Neuronal stem cell (in vitro differentiated cells): ENCODE measurements at regions not wholly inside any gene's neighbourhood (a gene's known extent, or its start where the extent isn't known, plus 50 kb on each side); places are given as distances from the start of the nearest gene placed in this dataset.

Source experiments
- DNase-seq: peaks from one replicate; pipeline ENCODE4 v3.0.0-alpha.2; 2013; ENCODE audit warnings: low spot score
- H2AFZ ChIP-seq: one replicate; pipeline ENCODE4 v1.6.1; 2013; ENCODE audit warnings: mild to moderate bottlenecking, low read length, inconsistent platforms
- H2AK5ac ChIP-seq: 2 replicates; pipeline ENCODE4 v1.6.1; 2013; ENCODE audit warnings: low read depth, mild to moderate bottlenecking, inconsistent platforms, low read length, moderate library complexity, mixed read lengths
- H2BK120ac ChIP-seq: 2 replicates; pipeline ENCODE4 v1.6.1; 2013; ENCODE audit warnings: low read depth, mild to moderate bottlenecking, inconsistent platforms, low read length, moderate library complexity, mixed read lengths
- H2BK12ac ChIP-seq: one replicate; pipeline ENCODE4 v1.6.1; 2013; ENCODE audit warnings: low read length, inconsistent platforms
- H2BK15ac ChIP-seq: 2 replicates; pipeline ENCODE4 v1.6.1; 2013; ENCODE audit warnings: mild to moderate bottlenecking, low read length, inconsistent platforms, mixed read lengths
- H2BK5ac ChIP-seq: one replicate; pipeline ENCODE4 v1.6.1; 2013; ENCODE audit warnings: inconsistent platforms, mild to moderate bottlenecking, low read length, moderate library complexity
- H3K14ac ChIP-seq: one replicate; pipeline ENCODE4 v1.6.1; 2013; ENCODE audit warnings: low read length, inconsistent platforms
- H3K18ac ChIP-seq: 2 replicates; pipeline ENCODE4 v1.6.1; 2013; ENCODE audit warnings: low read length, inconsistent platforms
- H3K23ac ChIP-seq: 2 replicates; pipeline ENCODE4 v1.6.1; 2013; ENCODE audit warnings: low read depth, mild to moderate bottlenecking, mixed read lengths, low read length, inconsistent platforms; ENCODE audit not compliant: poor library complexity
- H3K27ac ChIP-seq: replicated peaks from 3 replicates; pipeline ENCODE4 v1.5.1; 2013; ENCODE audit warnings: low read length, inconsistent platforms
- H3K27me3 ChIP-seq, 3 experiments: 2 replicates each; pipeline ENCODE4 v1.6.1; 2013; ENCODE audit warnings: low read length in 3 of 3, mild to moderate bottlenecking in 2 of 3, inconsistent platforms in 1 of 3, low read depth in 1 of 3, mixed read lengths in 1 of 3, moderate library complexity in 1 of 3; ENCODE audit not compliant: control insufficient read depth in 3 of 3, insufficient read depth in 3 of 3
- H3K36me3 ChIP-seq, 2 donors: replicated peaks in 1 of 2; 2 replicates each; pipeline ENCODE4 v1.6.1; 2013; ENCODE audit warnings: low read length in 2 of 2; ENCODE audit not compliant: control insufficient read depth in 2 of 2, insufficient read depth in 2 of 2
- H3K4ac ChIP-seq: 2 replicates; pipeline ENCODE4 v1.6.1; 2013; ENCODE audit warnings: inconsistent platforms, mild to moderate bottlenecking, low read length, moderate library complexity
- H3K4me1 ChIP-seq, 2 donors: 1 replicate in 1 of 2; 2 replicates in 1 of 2; pipeline ENCODE4 v1.6.1; 2013; ENCODE audit warnings: low read length in 2 of 2, low read depth in 1 of 2; ENCODE audit not compliant: control insufficient read depth in 2 of 2, insufficient read depth in 1 of 2
- H3K4me2 ChIP-seq: one replicate; pipeline ENCODE4 v1.6.1; 2013; ENCODE audit warnings: mild to moderate bottlenecking, low read length, inconsistent platforms; ENCODE audit not compliant: insufficient read depth, poor library complexity, severe bottlenecking
- H3K4me3 ChIP-seq, 2 donors: 2 replicates each; pipeline ENCODE4 v1.5.1; 2013; ENCODE audit warnings: low read length in 2 of 2, mild to moderate bottlenecking in 2 of 2, inconsistent platforms in 1 of 2, moderate library complexity in 1 of 2
- H3K79me1 ChIP-seq: one replicate; pipeline ENCODE4 v1.6.1; 2013; ENCODE audit warnings: low read depth, mild to moderate bottlenecking, inconsistent platforms, low read length, moderate library complexity
- H3K9ac ChIP-seq: one replicate; pipeline ENCODE4 v1.6.1; 2013; ENCODE audit warnings: mild to moderate bottlenecking, low read depth, low read length, inconsistent platforms; ENCODE audit not compliant: poor library complexity
- H3K9me3 ChIP-seq, 2 donors: replicated peaks in 1 of 2; 2 replicates each; pipeline versions ENCODE3 to v1.6.1; 2013; ENCODE audit warnings: low read length in 2 of 2, mild to moderate bottlenecking in 2 of 2, inconsistent platforms in 1 of 2, low read depth in 1 of 2, mixed read lengths in 1 of 2, moderate library complexity in 1 of 2; ENCODE audit not compliant: control insufficient read depth in 2 of 2, insufficient read depth in 1 of 2
- H4K8ac ChIP-seq: one replicate; pipeline ENCODE4 v1.6.1; 2013; ENCODE audit warnings: low read depth, mild to moderate bottlenecking, inconsistent platforms, low read length, moderate library complexity
- H4K91ac ChIP-seq: one replicate; pipeline ENCODE4 v1.6.1; 2013; ENCODE audit warnings: low read length, low read depth, mild to moderate bottlenecking, inconsistent platforms; ENCODE audit not compliant: poor library complexity
- WGBS, 2 donors: extraction: QIAGEN DNeasy Blood & Tissue Kit; methylation state at CpG; one replicate each; pipeline ENCODE4 v1.1.7; 2013; ENCODE audit warnings: missing lambda C conversion rate in 2 of 2, mixed read lengths in 1 of 2; ENCODE audit not compliant: insufficient read length in 2 of 2, insufficient replicate concordance in 1 of 2; ENCODE audit errors: extremely low coverage in 2 of 2; 5-methylcytosine and 5-hydroxymethylcytosine counted together

DNA sequence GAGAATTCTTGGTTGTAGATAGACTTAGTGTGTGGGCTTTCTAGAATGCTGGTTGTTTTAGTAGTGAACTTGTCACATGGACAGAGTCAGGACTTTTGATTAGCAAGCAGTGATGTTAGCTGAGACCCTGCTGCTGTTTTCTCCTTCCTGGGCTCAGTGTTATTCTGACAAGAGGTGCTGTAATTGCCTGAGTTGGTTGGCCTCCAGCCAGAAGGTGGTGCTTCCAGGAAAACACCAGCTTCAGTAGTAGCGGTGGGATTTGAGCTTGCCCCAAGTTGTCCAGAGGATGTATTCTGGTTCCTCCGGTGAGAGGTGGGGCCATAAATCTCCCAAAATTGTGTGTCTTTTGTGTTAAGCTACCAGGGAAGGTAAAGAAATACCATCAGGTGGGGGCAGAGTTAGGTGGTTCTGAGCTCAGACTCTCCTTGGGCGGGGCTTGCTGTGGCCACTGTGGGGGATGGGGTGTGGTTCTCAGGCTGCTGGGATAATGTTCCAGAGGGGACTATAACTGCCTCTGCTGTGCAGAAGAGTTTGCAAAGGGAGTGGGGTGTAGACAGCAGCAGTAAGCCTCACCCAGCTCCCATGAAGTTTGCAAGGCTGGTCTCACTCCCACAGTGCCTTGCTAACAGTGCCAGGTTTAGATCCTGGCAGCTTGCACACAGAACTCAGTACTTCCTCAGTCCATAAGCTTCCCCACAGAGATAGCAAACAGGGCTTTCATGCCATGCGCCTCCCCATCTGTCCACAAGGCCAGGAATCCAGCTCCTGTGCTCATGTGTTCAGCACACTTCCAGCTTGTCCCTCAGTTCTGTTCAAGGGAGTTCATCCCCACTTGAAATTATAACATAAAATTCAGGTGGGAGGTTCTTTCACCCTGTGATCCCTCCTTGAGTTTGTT is 278.4 kb upstream of the PTCHD4 start:
- Histone ChIP-seq H3K14ac (no peak overlapping the region), H3K79me1 (no peaks in the 10 kb centered on the region), H3K9ac (no peak overlapping the region), H2AFZ (no peak overlapping the region), H3K4ac (no peak overlapping the region), H3K18ac (no peak overlapping the region), H3K4me3 (no peak overlapping the region), H3K4me2 (no peak overlapping the region), H3K9me3 (no peaks in the 10 kb centered on the region), H3K27me3 (no peaks in the 10 kb centered on the region), H2AK5ac (no peak overlapping the region), H4K8ac (no peak overlapping the region), H3K23ac (no peak overlapping the region), H2BK12ac (no peak overlapping the region), H4K91ac (no peak overlapping the region), H2BK5ac (no peak overlapping the region), H2BK120ac (no peak overlapping the region), H2BK15ac (no peak overlapping the region), H3K36me3 (no peaks in the 10 kb centered on the region), H3K4me1 (no peaks in the 10 kb centered on the region), H3K27ac (no peak overlapping the region)
- no CpG with 5 or more reads among the region's 4 CpGs for WGBS, 2 donors
- DNase-seq: no peak

DNA sequence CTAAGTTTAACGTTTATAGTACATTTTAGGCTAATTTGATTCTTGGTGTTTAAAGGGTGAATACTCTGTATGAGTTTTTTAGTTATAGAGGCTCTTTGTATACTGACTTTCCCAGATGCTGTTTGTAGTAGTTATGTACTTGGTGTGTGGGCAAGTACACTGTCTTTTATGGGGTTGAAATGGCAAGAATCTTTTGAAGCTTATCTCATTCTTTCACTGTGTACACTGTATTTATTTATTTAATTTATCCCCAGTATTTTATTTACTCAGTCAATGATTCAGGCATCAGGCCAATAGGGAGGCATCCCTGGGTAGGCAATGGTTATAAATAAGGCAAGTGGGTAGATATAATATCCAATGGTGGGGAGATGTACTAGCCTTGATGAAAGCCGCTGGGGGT is 277.0 kb upstream of the PTCHD4 start:
- Histone ChIP-seq H3K4me3 (no peak overlapping the region), H4K8ac (no peak overlapping the region), H2BK5ac (no peak overlapping the region), H3K23ac (no peak overlapping the region), H3K27me3 (no peaks in the 10 kb centered on the region), H2BK12ac (no peak overlapping the region), H2BK15ac (no peak overlapping the region), H3K4me2 (no peak overlapping the region), H4K91ac (no peak overlapping the region), H3K9me3 (no peaks in the 10 kb centered on the region), H3K18ac (no peak overlapping the region), H2AK5ac (no peak overlapping the region), H3K27ac (no peak overlapping the region), H3K9ac (no peak overlapping the region), H2AFZ (no peak overlapping the region), H3K4me1 (no peaks in the 10 kb centered on the region), H3K36me3 (no peaks in the 10 kb centered on the region), H3K4ac (no peak overlapping the region), H2BK120ac (no peak overlapping the region), H3K14ac (no peak overlapping the region), H3K79me1 (no peaks in the 10 kb centered on the region)
- no CpG with 5 or more reads among the region's 2 CpGs for WGBS, 2 donors
- no peak for DNase-seq

GRCh38 chr6:48378884-48379407 is 267.9 kb upstream of the PTCHD4 start:
- no peak overlapping the region for H2BK5ac ChIP-seq
- H3K18ac ChIP-seq: no peak overlapping the region
- H3K4ac ChIP-seq: no peak overlapping the region

DNA sequence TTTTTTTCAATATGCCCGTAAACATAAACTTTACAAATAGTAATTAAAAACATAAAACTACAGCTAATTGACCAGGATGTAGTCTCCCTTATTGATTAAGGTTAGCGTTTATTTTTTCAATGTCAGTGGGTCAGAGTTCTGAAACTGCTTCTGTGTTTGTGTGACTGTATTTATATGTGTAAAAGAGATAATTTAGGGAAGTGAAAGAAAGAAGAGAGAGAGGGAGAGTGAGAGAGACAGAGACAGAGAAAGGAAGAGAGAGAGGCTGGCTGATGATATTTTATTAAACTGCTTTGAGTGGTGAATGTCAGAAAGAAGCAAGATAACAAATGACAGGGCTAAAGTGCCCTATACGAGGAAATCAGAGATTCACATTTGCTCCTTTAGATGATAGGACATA is 266.1 kb upstream of the PTCHD4 start:
- Histone ChIP-seq H3K4me3 (no peak overlapping the region), H4K91ac (no peak overlapping the region), H4K8ac (no peak overlapping the region), H3K4me2 (no peak overlapping the region), H2BK120ac (no peak overlapping the region), H3K14ac (no peak overlapping the region), H2AFZ (no peak overlapping the region), H3K36me3 (no peaks in the 10 kb centered on the region), H2AK5ac (no peak overlapping the region), H3K4ac (no peak overlapping the region), H3K27me3 (no peaks in the 10 kb centered on the region), H3K23ac (no peak overlapping the region), H3K9ac (no peak overlapping the region), H3K9me3 (no peaks in the 10 kb centered on the region), H2BK5ac (no peak overlapping the region), H2BK15ac (no peak overlapping the region), H3K27ac (no peak overlapping the region), H3K4me1 (no peaks in the 10 kb centered on the region), H3K18ac (no peak overlapping the region), H2BK12ac (no peak overlapping the region), H3K79me1 (no peaks in the 10 kb centered on the region)
- no peak for DNase-seq
- WGBS, 2 donors: no CpG with 5 or more reads among the region's 3 CpGs

More at GRCh38 chr6:48378884-48379407, 267.9 kb upstream of the PTCHD4 start:
- Histone ChIP-seq H3K36me3 (no peaks in the 10 kb centered on the region), H3K14ac (no peak overlapping the region), H2BK12ac (no peak overlapping the region), H2AK5ac (no peak overlapping the region), H3K9ac (no peak overlapping the region), H3K27ac (no peak overlapping the region), H2BK15ac (no peak overlapping the region), H3K79me1 (no peaks in the 10 kb centered on the region), H3K9me3 (no peaks in the 10 kb centered on the region), H3K27me3 (no peaks in the 10 kb centered on the region), H3K4me2 (no peak overlapping the region), H4K91ac (no peak overlapping the region), H4K8ac (no peak overlapping the region), H3K4me3 (no peak overlapping the region), H3K23ac (no peak overlapping the region), H2BK120ac (no peak overlapping the region), H2AFZ (no peak overlapping the region), H3K4me1 (no peaks in the 10 kb centered on the region)
- no peak for DNase-seq
